T-helper 1 cell treated with Interleukin-12 subunit alpha and Interleukin-12 subunit beta and Interleukin-4 antibody, amounts not matched to agents 30 μg/mL and 1 μg/mL, for 36 hours (primary cell): ENCODE measurements at regions not wholly inside any gene's neighbourhood (a gene's known extent, or its start where the extent isn't known, plus 50 kb on each side); places are given as distances from the start of the nearest gene placed in this dataset.
"Not testable (repeated sequence)": the region's sequence is repeated elsewhere in the genome, so short reads cannot be mapped to it uniquely, and the experiment has no call there.

Source experiments
- H3K27ac Mint-ChIP-seq: one replicate; pipeline ENCODE4 v1.8.0; 2021; ENCODE audit warnings: mild to moderate bottlenecking, mixed read lengths
- H3K27me3 Mint-ChIP-seq: one replicate; pipeline ENCODE4 v1.8.0; 2021; ENCODE audit warnings: low read depth, mixed read lengths
- H3K36me3 Mint-ChIP-seq: one replicate; pipeline ENCODE4 v1.8.0; 2021; ENCODE audit warnings: low read depth, mixed read lengths
- H3K4me1 Mint-ChIP-seq: one replicate; pipeline ENCODE4 v1.8.0; 2021; ENCODE audit warnings: low read depth, mixed read lengths
- H3K4me3 Mint-ChIP-seq: one replicate; pipeline ENCODE4 v1.8.0; 2021; ENCODE audit warnings: mild to moderate bottlenecking, moderate library complexity, mixed read lengths
- H3K9me3 Mint-ChIP-seq: one replicate; pipeline ENCODE4 v1.8.0; 2021; ENCODE audit warnings: mixed read lengths

DNA sequence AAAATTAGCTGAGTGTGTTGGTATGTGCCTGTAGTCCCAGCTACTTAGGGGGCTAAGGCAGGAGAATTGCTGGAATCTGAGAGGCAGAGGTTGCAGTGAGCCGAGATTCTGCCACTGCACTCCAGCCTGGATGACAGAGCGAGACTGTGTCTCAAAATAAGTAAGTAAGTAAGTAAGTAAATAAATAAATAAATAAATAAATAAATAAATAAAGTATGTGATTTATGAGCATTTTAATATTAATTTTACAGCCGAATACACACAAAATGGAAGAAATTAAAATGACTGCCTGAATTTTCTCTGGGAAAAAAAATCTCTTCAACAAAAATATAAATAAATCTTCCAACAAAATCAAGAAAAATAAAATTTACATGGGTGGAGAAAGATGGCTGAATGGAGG, 740.7 kb downstream of the CDH18 start:
- Mint-ChIP-seq H3K9me3 (peaks cover 19% of the 10 kb centered on the region), H3K27me3 (no peaks in the 10 kb centered on the region), H3K4me3 (no peak overlapping the region), H3K27ac (no peak overlapping the region), H3K4me1 (no peaks in the 10 kb centered on the region), H3K36me3 (no peaks in the 10 kb centered on the region)

DNA sequence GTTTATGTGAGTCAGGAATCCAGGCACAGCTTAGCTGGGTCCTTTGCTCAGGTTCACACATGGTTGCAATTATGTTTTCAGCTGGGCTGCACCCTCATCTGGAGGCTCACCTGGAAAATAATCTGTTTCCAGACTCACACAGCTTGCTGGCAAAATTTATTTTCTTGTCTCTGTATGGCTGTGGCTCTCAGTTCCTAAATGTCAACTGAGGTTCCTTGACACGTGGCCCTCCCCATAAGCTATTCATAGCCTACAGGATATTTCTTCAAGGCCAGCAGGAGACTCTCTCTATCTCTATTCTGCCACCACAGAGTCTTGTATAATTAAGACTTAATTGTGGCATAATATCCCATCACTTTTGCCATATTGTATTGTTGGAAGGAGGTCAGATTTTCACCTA, 732.0 kb downstream of the CDH18 start:
- Mint-ChIP-seq H3K36me3 (no peaks in the 10 kb centered on the region), H3K4me3 (no peak overlapping the region), H3K4me1 (no peaks in the 10 kb centered on the region), H3K27ac (no peak overlapping the region), H3K9me3 (peaks cover 9% of the 10 kb centered on the region), H3K27me3 (no peaks in the 10 kb centered on the region)

- Mint-ChIP-seq H3K4me3 (no peak overlapping the region), H3K27ac (no peak overlapping the region), H3K36me3 (no peaks in the 10 kb centered on the region), H3K4me1 (no peaks in the 10 kb centered on the region), H3K27me3 (no peaks in the 10 kb centered on the region), H3K9me3 (peaks cover 6% of the 10 kb centered on the region)
These were observed 729.3 kb downstream of the CDH18 start for GRCh38 chr5:19258686-19259085.

DNA sequence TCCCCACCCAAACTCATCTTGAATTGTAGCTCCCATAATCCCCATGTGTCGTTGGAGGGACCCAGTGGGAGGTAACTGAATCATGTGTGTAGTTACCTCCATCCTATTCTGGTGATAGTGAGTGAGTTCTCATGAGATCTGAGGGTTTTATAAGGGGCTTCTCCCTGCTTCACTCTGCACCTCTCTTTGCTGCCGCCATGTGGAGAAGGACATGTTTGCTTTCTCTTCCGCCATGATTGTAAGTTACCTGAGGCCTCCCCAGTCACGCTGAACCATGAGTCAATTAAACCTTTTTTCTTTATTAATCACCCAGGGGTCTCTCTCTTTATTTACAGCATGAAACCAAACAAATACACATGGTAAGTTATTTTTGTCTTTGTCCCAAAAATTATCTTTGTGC, 726.1 kb downstream of the CDH18 start:
- peaks cover 13% of the 10 kb centered on the region for H3K9me3 Mint-ChIP-seq
- no peaks in the 10 kb centered on the region for H3K36me3 Mint-ChIP-seq
- no peaks in the 10 kb centered on the region for H3K27me3 Mint-ChIP-seq
- H3K27ac Mint-ChIP-seq, result no peak overlapping the region
- H3K4me3 Mint-ChIP-seq, result no peak overlapping the region
- H3K4me1 Mint-ChIP-seq, result no peaks in the 10 kb centered on the region

DNA sequence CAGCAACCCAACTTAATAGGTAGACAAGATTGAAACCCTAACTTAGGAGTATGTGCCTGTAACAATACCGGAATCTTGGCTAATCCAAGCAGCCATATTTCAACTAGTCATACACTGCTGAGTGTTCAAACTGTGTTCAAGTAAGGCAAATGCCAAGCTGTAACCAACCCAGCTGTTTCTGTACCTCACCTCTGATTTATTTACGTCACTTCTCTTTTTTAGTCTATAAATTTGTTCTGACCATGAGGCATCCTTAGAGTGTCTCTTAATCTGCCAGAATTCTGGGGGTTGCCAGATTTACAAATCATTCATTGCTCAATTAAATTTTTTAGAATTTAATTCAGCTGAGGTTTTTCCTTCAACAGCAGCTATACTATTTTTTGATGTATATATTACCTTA, 723.2 kb downstream of the CDH18 start:
- Mint-ChIP-seq H3K4me3 (no peak overlapping the region), H3K27me3 (no peaks in the 10 kb centered on the region), H3K9me3 (peaks cover 30% of the 10 kb centered on the region), H3K36me3 (no peaks in the 10 kb centered on the region), H3K4me1 (no peaks in the 10 kb centered on the region), H3K27ac (no peak overlapping the region)

- H3K27me3 Mint-ChIP-seq, result no peaks in the 10 kb centered on the region
These were observed 721.2 kb downstream of the CDH18 start for GRCh38 chr5:19266791-19267190.

GRCh38 chr5:19270153-19270552, 717.8 kb downstream of the CDH18 start:
- Mint-ChIP-seq H3K4me3 (no peak overlapping the region), H3K27me3 (no peaks in the 10 kb centered on the region), H3K36me3 (no peaks in the 10 kb centered on the region), H3K27ac (no peak overlapping the region), H3K9me3 (peaks cover 25% of the 10 kb centered on the region), H3K4me1 (no peaks in the 10 kb centered on the region)

More at GRCh38 chr5:19266791-19267190, 721.2 kb downstream of the CDH18 start:
- Mint-ChIP-seq H3K4me1 (no peaks in the 10 kb centered on the region), H3K9me3 (peaks cover 25% of the 10 kb centered on the region), H3K36me3 (no peaks in the 10 kb centered on the region), H3K4me3 (no peak overlapping the region), H3K27ac (no peak overlapping the region)

DNA sequence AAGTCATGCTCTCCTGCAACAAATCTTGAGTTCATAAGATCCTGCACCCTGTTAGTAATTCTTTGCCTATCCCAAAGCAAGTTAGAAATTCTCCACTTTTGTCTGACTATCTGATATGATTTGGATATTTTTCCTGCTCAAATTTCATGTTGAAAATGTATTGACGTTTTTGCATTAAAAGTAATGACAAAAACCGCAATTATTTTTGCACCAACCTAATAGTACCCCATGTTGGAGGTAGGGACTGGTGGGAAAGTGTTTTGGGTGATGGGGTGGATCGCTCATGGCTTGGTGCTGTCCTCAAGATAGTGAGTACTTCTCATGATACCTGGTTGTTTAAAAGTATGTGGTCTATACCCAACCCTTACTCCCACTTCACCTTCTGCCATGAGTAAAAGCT, 713.4 kb downstream of the CDH18 start:
- Mint-ChIP-seq H3K4me3 (no peak overlapping the region), H3K27me3 (no peaks in the 10 kb centered on the region), H3K4me1 (no peaks in the 10 kb centered on the region), H3K36me3 (no peaks in the 10 kb centered on the region), H3K9me3 (peaks cover 23% of the 10 kb centered on the region), H3K27ac (no peak overlapping the region)

GRCh38 chr5:19285286-19285685, 702.7 kb downstream of the CDH18 start:
- H3K9me3 Mint-ChIP-seq, result peaks cover 20% of the 10 kb centered on the region
- no peaks in the 10 kb centered on the region for H3K4me1 Mint-ChIP-seq
- H3K4me3 Mint-ChIP-seq, result no peak overlapping the region
- H3K27me3 Mint-ChIP-seq, result no peaks in the 10 kb centered on the region
- no peaks in the 10 kb centered on the region for H3K36me3 Mint-ChIP-seq
- H3K27ac Mint-ChIP-seq, result no peak overlapping the region

GRCh38 chr5:19287548-19288277, 700.3 kb downstream of the CDH18 start:
- H3K4me3 Mint-ChIP-seq, result not testable (repeated sequence)
- H3K9me3 Mint-ChIP-seq, result peaks cover 13% of the 10 kb centered on the region

DNA sequence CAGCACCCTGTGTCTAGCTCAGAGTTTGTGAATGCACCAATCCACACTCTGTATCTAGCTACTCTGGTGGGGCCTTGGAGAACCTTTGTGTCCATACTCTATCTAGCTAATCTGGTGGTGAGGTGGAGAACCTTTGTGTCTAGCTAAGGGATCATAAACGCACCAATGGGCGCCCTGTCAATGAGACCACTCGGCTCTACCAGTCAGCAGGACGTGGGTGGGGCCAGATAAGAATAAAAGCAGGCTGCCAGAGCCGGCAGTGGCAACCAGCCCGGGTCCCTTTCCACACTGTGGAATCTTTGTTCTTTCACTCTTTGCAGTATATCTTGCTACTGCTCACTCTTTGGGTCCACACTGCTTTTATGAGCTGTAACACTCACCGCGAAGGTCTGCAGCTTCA, 699.7 kb downstream of the CDH18 start:
- not testable (repeated sequence) for H3K27me3 Mint-ChIP-seq, H3K36me3 Mint-ChIP-seq, H3K4me1 Mint-ChIP-seq, H3K4me3 Mint-ChIP-seq, H3K27ac Mint-ChIP-seq
- peaks cover 13% of the 10 kb centered on the region for H3K9me3 Mint-ChIP-seq

More at GRCh38 chr5:19287548-19288277, 700.3 kb downstream of the CDH18 start:
- H3K27ac Mint-ChIP-seq, H3K4me1 Mint-ChIP-seq, H3K36me3 Mint-ChIP-seq, H3K27me3 Mint-ChIP-seq: not testable (repeated sequence)

DNA sequence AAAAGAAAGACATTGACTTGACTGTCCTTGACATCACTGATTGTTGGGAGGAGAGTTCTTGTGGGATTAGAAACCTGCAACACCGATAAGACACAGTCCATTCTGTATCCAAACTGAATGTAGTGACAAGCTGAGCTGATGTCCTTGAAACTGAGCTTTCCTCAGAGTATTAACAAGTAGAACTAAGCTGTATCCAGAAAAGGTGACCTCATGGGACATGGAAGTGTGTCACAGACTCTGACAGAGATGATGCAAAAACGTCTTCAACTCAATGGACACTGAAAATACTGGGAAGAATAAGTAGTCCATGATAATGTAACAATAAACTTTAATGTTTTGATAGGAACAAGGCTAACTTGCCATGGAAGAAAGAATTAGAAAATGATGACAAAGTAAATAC, 690.1 kb downstream of the CDH18 start:
- H3K36me3 Mint-ChIP-seq, result no peaks in the 10 kb centered on the region
- no peak overlapping the region for H3K27ac Mint-ChIP-seq
- H3K9me3 Mint-ChIP-seq, result peaks cover 11% of the 10 kb centered on the region
- H3K27me3 Mint-ChIP-seq, result no peaks in the 10 kb centered on the region
- no peak overlapping the region for H3K4me3 Mint-ChIP-seq
- no peaks in the 10 kb centered on the region for H3K4me1 Mint-ChIP-seq

- H3K36me3 Mint-ChIP-seq, result no peaks in the 10 kb centered on the region
- H3K27me3 Mint-ChIP-seq, result no peaks in the 10 kb centered on the region
- H3K4me3 Mint-ChIP-seq, result no peak overlapping the region
- peaks cover 16% of the 10 kb centered on the region for H3K9me3 Mint-ChIP-seq
- H3K27ac Mint-ChIP-seq, result no peak overlapping the region
- no peaks in the 10 kb centered on the region for H3K4me1 Mint-ChIP-seq
These were observed 686.7 kb downstream of the CDH18 start for GRCh38 chr5:19301271-19301670.

DNA sequence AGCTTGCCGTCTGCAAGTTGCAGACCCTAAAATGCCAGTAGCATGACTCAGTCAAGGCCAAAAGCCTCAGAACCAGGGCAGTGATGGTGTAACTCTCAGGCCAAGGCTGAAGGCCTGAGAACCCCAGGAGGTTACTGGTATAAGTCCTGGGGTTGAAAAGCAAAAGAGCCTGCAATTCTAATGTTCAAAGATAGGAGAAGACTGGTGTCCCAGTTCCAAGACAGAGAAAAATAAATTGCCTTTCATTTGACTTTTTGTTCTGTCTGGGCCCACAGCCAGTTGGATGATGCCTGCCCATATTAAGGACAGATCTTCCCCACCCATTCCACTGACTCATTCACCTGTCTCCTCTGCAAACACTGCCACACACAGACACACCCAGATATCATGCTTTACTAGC, 673.2 kb downstream of the CDH18 start:
- H3K27ac Mint-ChIP-seq, result no peak overlapping the region
- no peaks in the 10 kb centered on the region for H3K4me1 Mint-ChIP-seq
- no peaks in the 10 kb centered on the region for H3K27me3 Mint-ChIP-seq
- no peaks in the 10 kb centered on the region for H3K36me3 Mint-ChIP-seq
- no peak overlapping the region for H3K4me3 Mint-ChIP-seq
- H3K9me3 Mint-ChIP-seq, result peaks cover 16% of the 10 kb centered on the region

DNA sequence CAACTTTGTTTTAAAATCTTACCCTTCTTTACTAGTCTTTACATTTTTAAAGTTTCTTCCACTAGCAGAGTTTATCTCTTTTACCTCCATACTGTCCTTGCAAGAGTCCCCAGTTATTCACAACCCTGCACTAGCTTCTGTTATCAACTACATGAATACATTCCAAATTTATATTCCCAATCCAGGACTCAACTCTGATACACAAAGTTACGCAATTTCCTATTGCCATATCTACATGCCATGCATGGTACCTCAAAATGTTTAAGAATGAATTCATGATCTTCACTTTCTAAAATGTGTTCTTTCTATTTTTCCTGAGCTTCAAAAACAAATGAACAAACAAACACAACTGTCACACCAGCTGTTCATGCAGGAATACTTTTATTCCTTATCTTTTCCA, 668.7 kb downstream of the CDH18 start:
- no peaks in the 10 kb centered on the region for H3K4me1 Mint-ChIP-seq
- H3K27me3 Mint-ChIP-seq, result no peaks in the 10 kb centered on the region
- no peak overlapping the region for H3K4me3 Mint-ChIP-seq
- H3K36me3 Mint-ChIP-seq, result no peaks in the 10 kb centered on the region
- peaks cover 23% of the 10 kb centered on the region for H3K9me3 Mint-ChIP-seq
- no peak overlapping the region for H3K27ac Mint-ChIP-seq
